ENCODE measurements at regions not wholly inside any gene's neighbourhood (a gene's known extent, or its start where the extent isn't known, plus 50 kb on each side); places are given as distances from the start of the nearest gene placed in this dataset.
"Not testable (repeated sequence)": the region's sequence is repeated elsewhere in the genome, so short reads cannot be mapped to it uniquely, and the experiment has no call there.

GRCh38 chr7:6991169-6991611, 165.1 kb upstream of the CCZ1B start:
- DNase-seq: not testable (repeated sequence)

- not testable (repeated sequence) for DNase-seq
These were observed 165.6 kb upstream of the CCZ1B start for GRCh38 chr7:6991686-6992085.

- not testable (repeated sequence) for DNase-seq
These were observed 166.1 kb upstream of the CCZ1B start for GRCh38 chr7:6992133-6992532.

GRCh38 chr7:6995026-6995425, 169.0 kb upstream of the CCZ1B start:
- not testable (repeated sequence) for DNase-seq

- DNase-seq: not testable (repeated sequence)
These were observed 169.6 kb upstream of the CCZ1B start for GRCh38 chr7:6995493-6996289.

GRCh38 chr7:6999067-6999666, 173.1 kb upstream of the CCZ1B start:
- DNase-seq: not testable (repeated sequence)

GRCh38 chr7:7002418-7003062, 176.5 kb upstream of the CCZ1B start:
- DNase-seq: no peak

- DNase-seq: no peak
These were observed 177.0 kb upstream of the C1GALT1 start for GRCh38 chr7:7005303-7005702.

- not testable (repeated sequence) for DNase-seq
These were observed 176.4 kb upstream of the C1GALT1 start for GRCh38 chr7:7005949-7006348.

- not testable (repeated sequence) for DNase-seq
These were observed 171.1 kb upstream of the C1GALT1 start for GRCh38 chr7:7011241-7011640.

GRCh38 chr7:7011751-7012150, 170.6 kb upstream of the C1GALT1 start:
- not testable (repeated sequence) for DNase-seq

GRCh38 chr7:7014827-7015595, 167.3 kb upstream of the C1GALT1 start:
- DNase-seq: no peak

GRCh38 chr7:7017707-7018280, 164.6 kb upstream of the C1GALT1 start:
- DNase-seq: no peak

- DNase-seq: no peak
These were observed 164.1 kb upstream of the C1GALT1 start for GRCh38 chr7:7018290-7018689.

- DNase-seq: no peak
These were observed 150.1 kb upstream of the C1GALT1 start for GRCh38 chr7:7032221-7032620.

GRCh38 chr7:7035851-7036250, 146.5 kb upstream of the C1GALT1 start:
- DNase-seq: no peak

- not testable (repeated sequence) for DNase-seq
These were observed 140.0 kb upstream of the C1GALT1 start for GRCh38 chr7:7042286-7042893.

GRCh38 chr7:7044806-7045205, 137.5 kb upstream of the C1GALT1 start:
- no peak for DNase-seq

GRCh38 chr7:7048213-7048612, 134.1 kb upstream of the C1GALT1 start:
- no peak for DNase-seq

GRCh38 chr7:7051206-7051877, 131.0 kb upstream of the C1GALT1 start:
- no peak for DNase-seq

- DNase-seq: no peak
These were observed 128.0 kb upstream of the C1GALT1 start for GRCh38 chr7:7054252-7054830.

All from fibroblast of skin of right quadriceps (primary cell).